SK-N-SH (cell line): ENCODE measurements at regions not wholly inside any gene's neighbourhood (a gene's known extent, or its start where the extent isn't known, plus 50 kb on each side); places are given as distances from the start of the nearest gene placed in this dataset.

ENCODE experiments used
- CTCF ChIA-PET: fragments of 300-600, 350-600 bp; formaldehyde crosslinking; extraction: SDS; loops from one replicate; lab custom pipeline; 2021; lab: Yijun Ruan, JAX
- POLR2A ChIA-PET: fragments of 350-600 bp; sonication (Branson Sonifier 250); formaldehyde crosslinking; extraction: SDS; loops from one replicate; lab custom pipeline; 2020; ENCODE audit warnings: antibody characterized with exemption, inconsistent platforms; lab: Yijun Ruan, JAX
- DNase-seq: peaks from one replicate; pipeline ENCODE4 v3.0.0; 2012
- H2AFZ ChIP-seq: fragments of 200-600 bp; sonication (generic); 2 replicates; pipeline ENCODE4 v1.8.1; 2016; ENCODE audit warnings: antibody characterized with exemption, mild to moderate bottlenecking, low read depth
- H3F3A ChIP-seq: fragments of 200-600 bp; sonication (generic); replicated peaks from 2 replicates; pipeline ENCODE3; 2016; ENCODE audit warnings: antibody characterized with exemption, mild to moderate bottlenecking; ENCODE audit not compliant: insufficient read depth
- H3K27ac ChIP-seq, 2 experiments: fragments of 200-500 bp in 1 of 2; fragments of 200-600 bp in 1 of 2; sonication (Bioruptor generic) in 1 of 2; sonication (generic), shearing (Covaris generic) in 1 of 2; 2 replicates each; pipeline versions ENCODE4 v1.5.1 to v1.6.1; 2014 to 2016; ENCODE audit warnings: low read depth in 2 of 2, inconsistent platforms in 1 of 2, low read length in 1 of 2, mild to moderate bottlenecking in 1 of 2, mixed read lengths in 1 of 2
- H3K27me3 ChIP-seq: fragments of 200-600 bp; sonication (generic), shearing (Covaris generic); 2 replicates; pipeline ENCODE4 v1.6.1; 2016; ENCODE audit warnings: mixed run types; ENCODE audit not compliant: insufficient read depth
- H3K36me3 ChIP-seq, 2 experiments: fragments of 200-500 bp in 1 of 2; fragments of 200-600 bp in 1 of 2; sonication (Bioruptor generic) in 1 of 2; sonication (generic) in 1 of 2; replicated peaks in 1 of 2; 2 replicates each; pipeline versions ENCODE3 to v1.5.1; 2014 to 2016; ENCODE audit warnings: low read length in 1 of 2, mild to moderate bottlenecking in 1 of 2; ENCODE audit not compliant: insufficient read depth in 2 of 2, control insufficient read depth in 1 of 2
- H3K4me1 ChIP-seq, 2 experiments: fragments of 200-500 bp in 1 of 2; fragments of 200-600 bp in 1 of 2; sonication (Bioruptor generic) in 1 of 2; sonication (generic), shearing (Covaris generic) in 1 of 2; 2 replicates each; pipeline versions ENCODE4 v1.5.1 to v1.6.1; 2014 to 2016; ENCODE audit warnings: low read depth in 1 of 2, low read length in 1 of 2, mixed run types in 1 of 2; ENCODE audit not compliant: insufficient read depth in 2 of 2, control insufficient read depth in 1 of 2
- H3K4me2 ChIP-seq: fragments of 200-600 bp; sonication (generic), shearing (Covaris generic); 2 replicates; pipeline ENCODE4 v1.6.1; 2017; ENCODE audit warnings: mixed run types
- H3K4me3 ChIP-seq, 2 experiments: fragments of 200-500 bp in 1 of 2; fragments of 200-600 bp in 1 of 2; sonication (Bioruptor generic) in 1 of 2; sonication (generic), shearing (Covaris generic) in 1 of 2; 2 replicates each; pipeline versions ENCODE4 v1.5.1 to v1.8.1; 2014 to 2016; ENCODE audit warnings: low read depth in 2 of 2, inconsistent platforms in 1 of 2, low read length in 1 of 2, mild to moderate bottlenecking in 1 of 2, mixed read lengths in 1 of 2, moderate library complexity in 1 of 2
- H3K79me2 ChIP-seq: fragments of 200-600 bp; sonication (generic); 2 replicates; pipeline ENCODE4 v1.8.1; 2017; ENCODE audit warnings: mild to moderate bottlenecking; ENCODE audit not compliant: insufficient read depth
- H3K9ac ChIP-seq: fragments of 200-600 bp; sonication (generic); 2 replicates; pipeline ENCODE4 v1.6.1; 2017; ENCODE audit warnings: mixed run types
- H3K9me2 ChIP-seq: fragments of 200-600 bp; sonication (generic); 2 replicates; pipeline ENCODE4 v1.6.1; 2017; ENCODE audit warnings: mixed run types
- H3K9me3 ChIP-seq: fragments of 200-600 bp; sonication (generic); 2 replicates; pipeline ENCODE4 v1.6.1; 2017; ENCODE audit warnings: mixed run types, mild to moderate bottlenecking, moderate library complexity
- H4K20me1 ChIP-seq: fragments of 200-600 bp; sonication (generic); 2 replicates; pipeline ENCODE4 v1.6.1; 2017; ENCODE audit warnings: mild to moderate bottlenecking, mixed run types; ENCODE audit not compliant: insufficient read depth
- NRF1 ChIP-seq: IDR thresholded peaks from 2 replicates; pipeline ENCODE4 v1.6.1; 2012; ENCODE audit warnings: low read depth, mild to moderate bottlenecking, low read length
- REST ChIP-seq: IDR thresholded peaks from 2 replicates; pipeline ENCODE4 v1.6.1; 2012; ENCODE audit warnings: mild to moderate bottlenecking, low read depth, low read length, moderate library complexity
- RXRA ChIP-seq: IDR thresholded peaks from 2 replicates; pipeline ENCODE4 v1.4.0; 2012; ENCODE audit warnings: low read depth, mild to moderate bottlenecking, borderline replicate concordance
- TCF12 ChIP-seq: IDR thresholded peaks from 2 replicates; pipeline ENCODE4 v1.4.0; 2012
- WGBS: methylation state at CpG from one replicate; pipeline ENCODE4 v1.1.6; 2017; ENCODE audit warnings: low lambda C conversion rate; 5-methylcytosine and 5-hydroxymethylcytosine counted together
- TF ChIP-seq, protein P1 (sequence below): fragments of 150-350 bp; IDR thresholded peaks from 2 replicates; pipeline ENCODE4 v1.6.1; 2017; ENCODE audit warnings: antibody characterized with exemption, low read length, low read depth, borderline replicate concordance
- TF ChIP-seq, protein P2 (sequence below): IDR thresholded peaks from 2 replicates; pipeline ENCODE4 v1.4.0; 2012; ENCODE audit warnings: low read depth, borderline replicate concordance

- TF ChIP-seq REST (no peak), TCF12 (peak; percentile 41; the same call in 1 of the 2 replicates), NRF1 (no peak)
- TF ChIP-seq, protein P1, sequence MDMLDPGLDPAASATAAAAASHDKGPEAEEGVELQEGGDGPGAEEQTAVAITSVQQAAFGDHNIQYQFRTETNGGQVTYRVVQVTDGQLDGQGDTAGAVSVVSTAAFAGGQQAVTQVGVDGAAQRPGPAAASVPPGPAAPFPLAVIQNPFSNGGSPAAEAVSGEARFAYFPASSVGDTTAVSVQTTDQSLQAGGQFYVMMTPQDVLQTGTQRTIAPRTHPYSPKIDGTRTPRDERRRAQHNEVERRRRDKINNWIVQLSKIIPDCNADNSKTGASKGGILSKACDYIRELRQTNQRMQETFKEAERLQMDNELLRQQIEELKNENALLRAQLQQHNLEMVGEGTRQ = no peak
- TF ChIP-seq, protein P2, sequence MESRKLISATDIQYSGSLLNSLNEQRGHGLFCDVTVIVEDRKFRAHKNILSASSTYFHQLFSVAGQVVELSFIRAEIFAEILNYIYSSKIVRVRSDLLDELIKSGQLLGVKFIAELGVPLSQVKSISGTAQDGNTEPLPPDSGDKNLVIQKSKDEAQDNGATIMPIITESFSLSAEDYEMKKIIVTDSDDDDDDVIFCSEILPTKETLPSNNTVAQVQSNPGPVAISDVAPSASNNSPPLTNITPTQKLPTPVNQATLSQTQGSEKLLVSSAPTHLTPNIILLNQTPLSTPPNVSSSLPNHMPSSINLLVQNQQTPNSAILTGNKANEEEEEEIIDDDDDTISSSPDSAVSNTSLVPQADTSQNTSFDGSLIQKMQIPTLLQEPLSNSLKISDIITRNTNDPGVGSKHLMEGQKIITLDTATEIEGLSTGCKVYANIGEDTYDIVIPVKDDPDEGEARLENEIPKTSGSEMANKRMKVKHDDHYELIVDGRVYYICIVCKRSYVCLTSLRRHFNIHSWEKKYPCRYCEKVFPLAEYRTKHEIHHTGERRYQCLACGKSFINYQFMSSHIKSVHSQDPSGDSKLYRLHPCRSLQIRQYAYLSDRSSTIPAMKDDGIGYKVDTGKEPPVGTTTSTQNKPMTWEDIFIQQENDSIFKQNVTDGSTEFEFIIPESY = no peak
- TF ChIP-seq, all 33 proteins: peak for 5
These were observed 63.1 kb upstream of the BCO1 start (continued) for GRCh38 chr16:81175325-81175891.

DNA sequence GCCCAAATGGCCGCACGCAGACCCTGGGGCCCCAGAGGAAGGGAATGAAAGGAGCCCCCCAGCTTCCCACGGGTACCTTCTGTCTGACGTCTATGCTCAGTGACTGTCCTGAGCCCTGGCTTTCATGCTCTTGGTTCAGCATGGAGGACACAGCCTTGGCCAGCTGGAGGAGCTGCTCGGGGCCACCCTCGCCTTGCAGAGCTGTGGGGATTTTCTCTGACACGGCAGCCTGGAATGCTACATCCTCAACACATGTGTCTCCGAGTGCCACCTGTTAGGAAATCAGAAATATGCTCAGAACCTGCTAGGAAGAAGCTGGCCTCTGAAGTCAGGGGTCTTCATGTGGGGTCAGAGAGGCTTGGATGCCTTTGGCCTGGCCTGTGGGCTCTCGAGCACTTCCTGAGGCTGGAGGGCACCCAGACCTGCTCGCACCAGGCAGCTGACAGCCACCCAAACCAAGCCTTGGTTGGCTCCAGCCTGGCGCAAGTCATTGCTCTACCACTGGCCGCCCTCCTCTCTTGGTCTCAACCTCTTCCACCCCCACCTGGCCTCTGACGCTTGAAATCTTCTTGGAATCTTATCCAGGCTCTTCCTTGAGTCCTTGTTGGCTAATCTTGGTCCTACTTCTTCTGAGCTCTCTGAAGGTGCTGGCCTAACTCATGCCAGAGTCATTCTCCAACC lies 63.7 kb upstream of the BCO1 start:
- Histone ChIP-seq H3K9ac (no peak overlapping the region), H3K9me2 (no peaks in the 10 kb centered on the region), H3K27me3 (no peaks in the 10 kb centered on the region), H3F3A (no peaks in the 10 kb centered on the region), H4K20me1 (no peaks in the 10 kb centered on the region), H3K79me2 (no peaks in the 10 kb centered on the region), H3K4me2 (peak overlapping the region; percentile 64), H3K4me3 (no peak overlapping the region), H3K27ac (peak overlapping the region in 1 of 2 experiments; percentile 21; a peak in 1 of 4 replicates), H3K9me3 (no peaks in the 10 kb centered on the region), H3K4me1 (peaks cover 0 to 14% of the 10 kb centered on the region in 2 experiments; a peak in 1 of 4 replicates), H3K36me3 (no peaks in the 10 kb centered on the region), H2AFZ (no peak overlapping the region)
- DNase-seq = no peak
- POLR2A ChIA-PET = no interaction called here
- WGBS = 88% methylated on average over 9 of the region's 13 CpGs
- CTCF ChIA-PET = interaction anchor here (2.2 kb wide), 1 partner anchor 31 kb away, joined by 7 read pairs; no protein-coding TSS in a partner anchor
- peak; percentile 29; the same call in 1 of the 2 replicates for TF ChIP-seq TCF12
- TF ChIP-seq RXRA = no peak
